RWPE1 (cell line): ENCODE measurements at regions not wholly inside any gene's neighbourhood (a gene's known extent, or its start where the extent isn't known, plus 50 kb on each side); places are given as distances from the start of the nearest gene placed in this dataset.

Source experiments
- CTCF ChIA-PET: fragments of 350-600 bp; sonication (Branson Sonifier 250); formaldehyde crosslinking; extraction: SDS; loops from one replicate; lab custom pipeline; 2021; lab: Yijun Ruan, JAX
- POLR2A ChIA-PET: fragments of 400-600 bp; formaldehyde crosslinking; extraction: SDS; loops from one replicate; lab custom pipeline; 2020; ENCODE audit warnings: antibody characterized with exemption; ENCODE audit not compliant: low non-redundant PET; lab: Yijun Ruan, JAX
- DNase-seq: peaks from one replicate; pipeline ENCODE4 v3.0.0; 2012; ENCODE audit warnings: low spot score
- H3K27ac ChIP-seq: fragments of 450-650 bp; 2 replicates; pipeline ENCODE4 v1.5.1; 2017
- CTCF ChIP-seq: fragments of 450-650 bp; conservative IDR thresholded peaks from 2 replicates; pipeline ENCODE4 v1.5.1; 2017; ENCODE audit warnings: low read depth, mild to moderate bottlenecking

DNA sequence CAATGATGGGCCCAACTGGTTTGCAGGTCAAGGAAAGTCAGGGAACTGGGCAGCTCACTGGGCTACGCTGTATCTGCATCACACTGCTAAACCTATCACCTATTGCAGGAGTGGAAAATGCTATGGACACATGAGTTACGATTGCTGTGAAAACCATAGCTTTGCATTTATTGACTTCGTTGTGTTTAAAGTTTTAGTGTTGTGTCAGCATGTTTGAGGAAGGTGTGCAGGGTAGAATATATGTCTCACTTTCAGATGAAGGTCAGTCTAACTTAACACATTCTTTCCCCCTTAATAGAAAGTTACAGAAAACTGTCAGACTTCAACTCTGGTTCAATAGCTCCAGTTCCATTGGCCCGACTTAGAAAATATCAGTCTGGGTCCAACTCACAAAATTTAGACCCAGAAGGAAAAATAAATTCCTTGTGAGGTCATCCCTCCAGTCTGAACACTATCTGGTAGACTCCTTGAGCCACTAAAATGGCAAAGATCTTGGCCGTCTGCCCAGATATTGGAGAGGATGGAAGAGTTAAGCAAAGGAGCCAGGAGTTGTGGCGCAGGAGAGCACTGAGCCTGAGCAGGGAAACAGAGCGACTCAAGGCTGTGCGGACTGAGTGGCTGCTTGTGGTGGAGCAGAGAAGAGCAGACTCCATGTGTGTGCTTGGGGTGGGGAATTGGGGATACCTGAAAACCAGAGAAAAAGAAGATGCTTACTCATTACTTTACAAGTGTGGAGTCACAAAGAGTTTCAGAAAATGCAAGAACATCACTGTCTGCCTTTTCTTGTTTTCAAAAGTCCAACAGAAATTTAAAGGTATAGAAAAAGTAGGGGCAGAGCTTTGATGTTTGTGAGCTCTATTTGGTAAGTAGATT lies 518.5 kb downstream of the FGF9 start:
- H3K27ac ChIP-seq, result no peak overlapping the region
- no peak for DNase-seq

GRCh38 chr13:22193070-22193469 lies 522.2 kb downstream of the FGF9 start:
- no peak for DNase-seq
- CTCF ChIA-PET, result no interaction called here

More for the DNA sequence above, 518.5 kb downstream of the FGF9 start:
- no peak for TF ChIP-seq CTCF
- POLR2A ChIA-PET, result no interaction called here
- CTCF ChIA-PET, result no interaction called here

DNA sequence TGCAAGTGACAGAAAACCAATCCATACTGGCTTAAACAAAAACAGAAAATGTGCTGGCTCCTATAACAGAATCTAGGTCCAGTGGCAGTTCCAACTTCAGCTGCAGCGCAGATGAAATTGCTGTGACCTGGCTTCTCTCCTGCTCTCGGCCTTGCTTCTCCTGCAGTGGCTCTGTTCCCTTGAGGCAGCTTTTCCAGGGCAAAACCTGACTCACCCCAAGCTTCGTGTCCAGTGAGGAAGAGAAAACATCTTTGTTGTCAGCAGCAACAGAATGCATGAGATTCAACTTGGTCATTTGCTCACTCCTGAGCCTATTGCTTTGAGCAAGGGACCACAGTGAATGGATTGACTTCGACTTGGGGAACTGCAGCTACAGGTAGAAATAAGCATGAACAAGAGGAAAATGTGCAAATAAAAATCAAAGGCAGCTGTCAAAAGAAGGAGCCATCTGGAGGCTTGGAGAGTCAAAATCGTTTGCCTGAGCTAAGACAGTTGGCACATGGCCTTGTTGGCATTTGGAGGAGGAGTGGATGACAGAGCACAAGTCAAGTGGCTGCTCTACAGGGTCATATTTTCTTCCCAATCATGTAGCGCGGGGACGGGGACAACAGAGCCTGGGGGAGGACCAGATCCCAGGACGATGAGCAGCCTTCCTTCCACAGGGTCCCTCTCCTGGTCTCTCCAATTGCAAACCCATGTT lies 523.4 kb downstream of the FGF9 start:
- ChIA-PET CTCF (no interaction called here), POLR2A (no interaction called here)
- no peak overlapping the region for H3K27ac ChIP-seq
- DNase-seq, result no peak
- no peak for TF ChIP-seq CTCF

More at GRCh38 chr13:22193070-22193469, 522.2 kb downstream of the FGF9 start:
- no peak for TF ChIP-seq CTCF
- no peak overlapping the region for H3K27ac ChIP-seq
- POLR2A ChIA-PET, result no interaction called here

- CTCF ChIA-PET, result no interaction called here
- POLR2A ChIA-PET, result no interaction called here
- no peak overlapping the region for H3K27ac ChIP-seq
- TF ChIP-seq CTCF, result no peak
- no peak for DNase-seq
Measured at GRCh38 chr13:22195726-22196125, 524.9 kb downstream of the FGF9 start.

GRCh38 chr13:22196777-22197176 lies 525.9 kb downstream of the FGF9 start:
- TF ChIP-seq CTCF, result no peak
- DNase-seq, result no peak
- no peak overlapping the region for H3K27ac ChIP-seq
- POLR2A ChIA-PET, result no interaction called here
- CTCF ChIA-PET, result no interaction called here

- ChIA-PET POLR2A (no interaction called here), CTCF (no interaction called here)
- no peak for DNase-seq
- TF ChIP-seq CTCF, result no peak
- H3K27ac ChIP-seq, result no peak overlapping the region
Measured at GRCh38 chr13:22198001-22198400, 527.1 kb downstream of the FGF9 start.
